ENCODE measurements at regions not wholly inside any gene's neighbourhood (a gene's known extent, or its start where the extent isn't known, plus 50 kb on each side); places are given as distances from the start of the nearest gene placed in this dataset.

DNA sequence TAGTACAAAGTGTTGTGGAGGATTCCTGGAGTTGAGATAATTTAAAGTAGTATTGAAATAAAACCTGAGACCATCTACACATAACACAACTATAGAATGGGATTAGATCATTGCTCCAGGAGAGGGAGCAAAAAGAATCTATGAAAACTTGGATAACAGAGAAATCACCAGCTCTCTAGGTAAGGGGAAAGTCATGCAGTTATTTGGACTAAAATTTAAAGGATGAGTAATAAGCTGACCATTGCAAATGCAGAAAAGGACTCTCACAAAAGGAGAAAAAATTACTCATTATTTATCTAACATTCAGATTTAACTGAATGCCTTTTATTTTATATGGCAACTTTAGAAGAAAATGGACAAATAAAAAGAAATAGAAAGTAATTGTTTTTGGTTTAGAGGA is 1399.8 kb upstream of the ACVR2A start:
- no peak for DNase-seq
- Histone ChIP-seq H3K23me2 (ENCODE audit: insufficient read length, low read depth, low read length, poor library complexity, severe bottlenecking) (no peaks in the 10 kb centered on the region), H4K91ac (ENCODE audit: insufficient read length, low read depth, low read length) (no peak overlapping the region), H3K27me3 (ENCODE audit: insufficient read depth, low read length) (no peaks in the 10 kb centered on the region), H3K79me2 (ENCODE audit: insufficient read depth, low read length) (no peaks in the 10 kb centered on the region), H4K20me1 (ENCODE audit: control insufficient read depth, insufficient read depth, insufficient read length) (no peaks in the 10 kb centered on the region), H3K9ac (ENCODE audit: extremely low read depth, insufficient read length, low read length) (no peak overlapping the region), H3K27ac (ENCODE audit: insufficient read length, low read depth, low read length) (no peak overlapping the region), H3K4me2 (ENCODE audit: insufficient read depth, insufficient read length, low read length) (no peak overlapping the region), H2BK12ac (ENCODE audit: insufficient read length, low read depth, low read length) (no peak overlapping the region), H3K9me3 (ENCODE audit: control insufficient read depth, low read depth, low read length) (no peaks in the 10 kb centered on the region), H3K14ac (ENCODE audit: insufficient read depth, low read length) (no peak overlapping the region), H3K4ac (ENCODE audit: low read depth, low read length) (no peak overlapping the region), H3K23ac (ENCODE audit: insufficient read length, low read depth, low read length) (no peak overlapping the region), H2BK120ac (ENCODE audit: low read depth, low read length, poor library complexity, severe bottlenecking) (no peak overlapping the region), H2AFZ (ENCODE audit: low read length) (no peak overlapping the region), H2BK15ac (ENCODE audit: low read depth, low read length) (no peak overlapping the region), H2BK20ac (ENCODE audit: low read depth, low read length, poor library complexity, severe bottlenecking) (no peak overlapping the region), H4K8ac (replicated peaks; ENCODE audit: insufficient read length, low read depth, low read length) (no peak overlapping the region), H3K18ac (ENCODE audit: insufficient read length, low read depth, low read length) (no peak overlapping the region), H3K4me1 (ENCODE audit: insufficient read depth, low read length) (no peaks in the 10 kb centered on the region; the same call in 1 of the 2 replicates), H4K5ac (ENCODE audit: insufficient read length, low read depth, low read length) (no peak overlapping the region), H3K79me1 (ENCODE audit: insufficient read depth, low read depth, low read length, poor library complexity, severe bottlenecking) (no peaks in the 10 kb centered on the region), H3T11ph (ENCODE audit: low read length) (no peak overlapping the region), H2AK5ac (ENCODE audit: insufficient read length, low read length) (no peak overlapping the region), H3K56ac (ENCODE audit: insufficient read length, low read depth, low read length) (no peak overlapping the region), H2BK5ac (ENCODE audit: insufficient read length, low read length) (no peak overlapping the region)
- H3K27me3 Mint-ChIP-seq (ENCODE audit: low read depth), result no peaks in the 10 kb centered on the region
- H3K4me3 Mint-ChIP-seq, result no peak overlapping the region
- TF ChIP-seq, protein P1, sequence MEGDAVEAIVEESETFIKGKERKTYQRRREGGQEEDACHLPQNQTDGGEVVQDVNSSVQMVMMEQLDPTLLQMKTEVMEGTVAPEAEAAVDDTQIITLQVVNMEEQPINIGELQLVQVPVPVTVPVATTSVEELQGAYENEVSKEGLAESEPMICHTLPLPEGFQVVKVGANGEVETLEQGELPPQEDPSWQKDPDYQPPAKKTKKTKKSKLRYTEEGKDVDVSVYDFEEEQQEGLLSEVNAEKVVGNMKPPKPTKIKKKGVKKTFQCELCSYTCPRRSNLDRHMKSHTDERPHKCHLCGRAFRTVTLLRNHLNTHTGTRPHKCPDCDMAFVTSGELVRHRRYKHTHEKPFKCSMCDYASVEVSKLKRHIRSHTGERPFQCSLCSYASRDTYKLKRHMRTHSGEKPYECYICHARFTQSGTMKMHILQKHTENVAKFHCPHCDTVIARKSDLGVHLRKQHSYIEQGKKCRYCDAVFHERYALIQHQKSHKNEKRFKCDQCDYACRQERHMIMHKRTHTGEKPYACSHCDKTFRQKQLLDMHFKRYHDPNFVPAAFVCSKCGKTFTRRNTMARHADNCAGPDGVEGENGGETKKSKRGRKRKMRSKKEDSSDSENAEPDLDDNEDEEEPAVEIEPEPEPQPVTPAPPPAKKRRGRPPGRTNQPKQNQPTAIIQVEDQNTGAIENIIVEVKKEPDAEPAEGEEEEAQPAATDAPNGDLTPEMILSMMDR (conservative IDR thresholded peaks at IDR 0.05), result no peak
- H3K4me1 Mint-ChIP-seq, result peaks cover 3 to 5% of the 10 kb centered on the region in 2 experiments; a peak in 2 of 4 replicates
- peaks cover 0 to 4% (median 0%) of the 10 kb centered on the region in 3 experiments; a peak in 3 of 7 replicates for H3K36me3 Mint-ChIP-seq (ENCODE audit: insufficient read depth in 1 of 3, low read depth in 3 of 3)
- H3K27ac Mint-ChIP-seq, result no peak overlapping the region
- peaks cover 0 to 3% of the 10 kb centered on the region in 2 experiments; a peak in 2 of 5 replicates for H3K9me3 Mint-ChIP-seq
